H7 (cell line): ENCODE measurements at regions not wholly inside any gene's neighbourhood (a gene's known extent, or its start where the extent isn't known, plus 50 kb on each side); places are given as distances from the start of the nearest gene placed in this dataset.

Experiments
- DNase-seq: peaks from one replicate; pipeline ENCODE4 v3.0.0; 2012
- H3K27me3 ChIP-seq: 2 replicates; pipeline ENCODE4 v1.6.0; 2011; ENCODE audit warnings: mild to moderate bottlenecking, low read length; ENCODE audit not compliant: control insufficient read depth, insufficient read depth
- H3K36me3 ChIP-seq: replicated peaks from 2 replicates; pipeline ENCODE4 v1.5.1; 2011; ENCODE audit warnings: low read length; ENCODE audit not compliant: control insufficient read depth, insufficient read depth
- H3K4me3 ChIP-seq: 2 replicates; pipeline ENCODE4 v1.5.1; 2011; ENCODE audit warnings: low read depth, mild to moderate bottlenecking, control low read depth, low read length, moderate library complexity; ENCODE audit not compliant: insufficient read depth

DNA sequence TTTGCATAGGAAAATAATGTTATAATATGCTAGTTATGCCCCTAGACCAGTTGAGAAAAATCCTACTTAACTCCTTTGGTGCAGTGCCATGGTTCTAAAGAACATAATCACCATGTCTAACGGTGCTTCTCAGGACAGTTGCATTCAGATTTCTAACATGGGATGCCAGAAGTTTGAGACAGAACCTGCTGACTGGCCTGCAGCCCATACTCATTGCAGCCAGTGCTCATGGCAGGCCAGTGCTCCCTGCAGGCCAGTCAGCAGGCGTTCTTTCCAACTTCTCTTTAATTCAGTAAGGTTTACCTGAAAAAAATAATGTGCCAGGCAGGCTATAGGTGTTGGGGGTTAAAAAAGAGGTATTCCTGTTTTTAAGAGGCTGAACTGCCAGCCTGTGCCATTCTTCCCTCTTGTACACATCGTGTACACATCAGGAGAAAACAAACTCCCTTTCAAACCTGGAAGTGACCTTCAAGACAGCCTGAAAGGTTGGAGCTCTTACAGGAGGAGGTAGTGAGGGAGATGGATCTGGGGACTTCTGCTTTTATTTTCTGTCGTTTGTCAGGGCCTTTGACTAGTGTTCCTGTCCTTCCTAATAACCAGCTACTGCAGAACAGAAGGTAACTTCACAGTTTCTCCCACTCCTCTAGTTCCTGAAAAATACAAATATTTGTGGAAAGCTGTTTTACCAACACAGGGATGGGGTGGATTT, 146.0 kb upstream of the MAGI3 start:
- DNase-seq, result no peak
- Histone ChIP-seq H3K36me3 (no peaks in the 10 kb centered on the region), H3K27me3 (no peaks in the 10 kb centered on the region), H3K4me3 (no peak overlapping the region)

DNA sequence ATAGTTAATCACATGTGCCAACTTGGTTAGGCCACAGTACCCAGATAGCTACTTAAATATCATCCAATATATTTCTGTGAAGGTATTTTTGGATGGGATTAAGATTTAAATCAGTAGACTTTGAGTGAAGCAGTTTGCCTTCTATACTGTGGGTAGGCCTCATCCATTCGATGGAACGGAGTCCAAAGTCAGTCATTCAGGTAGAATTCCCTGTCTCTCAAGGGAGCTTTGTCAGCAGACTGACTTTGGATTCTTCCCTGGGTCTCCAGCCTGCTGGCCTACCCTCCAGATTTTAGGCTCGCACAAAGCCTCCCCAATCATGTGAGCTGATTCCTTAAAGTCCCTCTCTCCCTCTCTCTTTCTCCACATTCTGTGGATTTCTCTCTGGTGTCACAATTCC, 145.1 kb upstream of the MAGI3 start:
- Histone ChIP-seq H3K4me3 (no peak overlapping the region), H3K36me3 (no peaks in the 10 kb centered on the region), H3K27me3 (no peaks in the 10 kb centered on the region)
- DNase-seq, result no peak

DNA sequence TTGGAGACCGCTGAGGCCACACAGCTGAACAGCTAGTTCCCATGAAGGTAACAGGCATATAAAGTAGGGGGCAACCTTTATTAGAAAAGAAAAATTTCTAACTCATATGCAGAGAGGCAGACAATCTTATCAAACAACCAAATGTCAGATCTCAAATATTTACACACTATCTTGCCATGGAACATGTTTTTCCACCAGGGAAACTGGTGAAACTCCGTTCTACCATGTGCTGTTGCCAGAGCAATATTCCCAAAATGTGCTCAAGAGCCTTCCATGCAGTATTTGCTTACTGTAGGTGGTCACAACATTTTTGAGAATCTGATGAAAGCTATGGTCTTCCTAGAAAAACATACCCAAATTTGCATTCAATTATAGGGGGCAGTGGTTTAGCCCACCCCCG, 143.4 kb upstream of the MAGI3 start:
- Histone ChIP-seq H3K4me3 (no peak overlapping the region), H3K27me3 (no peaks in the 10 kb centered on the region), H3K36me3 (no peaks in the 10 kb centered on the region)
- DNase-seq, result no peak

DNA sequence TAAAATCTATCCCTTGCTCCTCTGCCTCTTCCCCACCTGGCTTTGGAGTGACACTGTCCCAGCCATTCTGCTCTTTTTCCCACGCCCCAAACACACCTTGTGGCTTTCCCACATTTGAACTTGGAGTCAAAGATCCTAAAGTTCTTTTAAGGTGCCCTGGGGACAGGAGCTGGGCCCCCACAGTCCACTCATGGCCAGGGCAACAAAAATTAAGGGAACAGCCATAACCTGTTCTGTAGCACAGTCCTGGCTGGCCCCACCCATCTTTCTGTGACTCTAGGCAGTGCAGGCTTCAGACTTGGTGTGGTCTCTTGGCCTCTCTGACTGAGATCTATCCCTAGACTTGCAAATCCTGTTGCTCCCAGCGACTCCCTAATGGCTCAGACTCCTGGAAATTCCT, 143.0 kb upstream of the MAGI3 start:
- no peak for DNase-seq
- no peak overlapping the region for H3K4me3 ChIP-seq

DNA sequence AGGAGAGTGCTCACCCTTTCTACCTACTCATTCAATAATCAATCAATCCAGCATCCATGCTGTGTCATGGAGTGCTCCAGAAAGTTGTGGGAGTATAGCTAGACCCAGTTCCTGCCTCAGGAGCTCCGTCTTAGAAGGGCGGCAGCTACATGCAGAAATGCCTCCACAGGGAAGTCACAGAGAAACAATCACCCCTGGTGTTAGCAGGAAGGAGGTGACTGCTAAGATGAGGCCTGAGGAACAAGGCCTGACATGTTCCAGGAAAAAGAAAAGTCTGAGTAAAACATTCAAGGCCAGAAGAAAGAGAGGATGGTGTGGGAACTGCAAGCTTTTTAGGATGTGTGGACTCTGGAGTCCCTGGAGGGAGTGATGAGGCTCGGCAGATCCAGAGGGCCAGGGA, 142.5 kb upstream of the MAGI3 start:
- Histone ChIP-seq H3K36me3 (no peaks in the 10 kb centered on the region), H3K27me3 (no peaks in the 10 kb centered on the region), H3K4me3 (no peak overlapping the region)
- no peak for DNase-seq

More for the DNA sequence above, 143.0 kb upstream of the MAGI3 start:
- Histone ChIP-seq H3K36me3 (no peaks in the 10 kb centered on the region), H3K27me3 (no peaks in the 10 kb centered on the region)

DNA sequence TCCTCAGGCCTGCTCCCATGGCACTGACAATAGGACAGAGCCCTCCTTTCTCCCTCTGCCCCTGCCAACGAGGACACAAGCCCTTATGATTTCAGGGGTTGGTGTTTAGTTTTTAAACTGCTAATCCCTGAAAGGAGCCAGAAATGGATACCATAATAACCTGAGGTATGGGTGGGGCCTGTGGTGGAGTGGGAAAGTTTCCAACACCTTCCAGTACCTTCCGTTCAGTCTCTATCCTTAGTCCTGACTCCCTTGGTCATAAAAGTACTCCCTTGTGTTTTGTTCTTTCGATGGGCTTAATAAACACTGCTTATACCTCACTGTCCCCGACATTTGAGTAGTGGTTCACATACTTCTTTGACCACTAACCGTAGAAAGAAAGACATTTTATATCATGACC, 141.8 kb upstream of the MAGI3 start:
- Histone ChIP-seq H3K36me3 (no peaks in the 10 kb centered on the region), H3K27me3 (no peaks in the 10 kb centered on the region), H3K4me3 (no peak overlapping the region)
- DNase-seq, result no peak

DNA sequence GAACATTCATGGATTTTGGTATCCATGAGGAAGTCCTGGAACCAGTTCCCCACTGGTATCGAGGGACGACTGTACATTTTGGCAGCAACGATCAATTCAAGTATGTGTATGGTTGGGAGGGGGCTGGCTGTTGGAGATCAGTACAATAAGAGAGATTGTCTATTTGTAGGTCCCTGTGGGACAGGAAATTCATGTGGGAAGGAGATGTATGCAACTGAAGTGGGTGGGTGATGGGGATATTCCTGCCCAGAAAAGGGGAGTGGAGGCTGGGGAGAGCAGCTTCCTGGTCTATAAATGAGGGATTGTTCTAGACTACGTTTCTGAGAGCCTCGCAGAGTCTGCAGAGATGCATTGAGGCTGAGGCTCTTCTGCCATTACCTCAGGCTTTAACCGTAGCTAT, 140.2 kb upstream of the MAGI3 start:
- Histone ChIP-seq H3K27me3 (no peaks in the 10 kb centered on the region), H3K4me3 (no peak overlapping the region), H3K36me3 (no peaks in the 10 kb centered on the region)
- no peak for DNase-seq

DNA sequence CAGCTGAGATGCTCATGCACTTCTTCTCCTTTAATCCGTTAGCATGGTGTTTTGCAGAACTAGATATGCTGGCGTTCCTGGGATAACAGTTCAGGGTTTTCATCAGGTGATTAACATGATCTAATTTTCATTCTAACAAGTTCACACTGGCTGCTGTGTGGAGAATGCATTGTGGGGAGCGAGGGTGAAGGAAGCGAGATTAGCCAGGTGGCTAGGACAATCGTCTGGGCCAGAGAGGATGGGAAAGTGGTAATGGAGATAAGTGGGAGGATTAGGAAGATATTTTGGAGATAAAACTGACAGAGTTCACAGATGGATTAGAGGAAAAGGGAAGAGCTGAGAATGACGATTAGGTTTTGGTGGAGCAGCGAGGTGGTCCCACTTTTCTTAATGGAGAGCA, 138.1 kb upstream of the MAGI3 start:
- Histone ChIP-seq H3K27me3 (no peaks in the 10 kb centered on the region), H3K4me3 (no peak overlapping the region), H3K36me3 (no peaks in the 10 kb centered on the region)
- no peak for DNase-seq

DNA sequence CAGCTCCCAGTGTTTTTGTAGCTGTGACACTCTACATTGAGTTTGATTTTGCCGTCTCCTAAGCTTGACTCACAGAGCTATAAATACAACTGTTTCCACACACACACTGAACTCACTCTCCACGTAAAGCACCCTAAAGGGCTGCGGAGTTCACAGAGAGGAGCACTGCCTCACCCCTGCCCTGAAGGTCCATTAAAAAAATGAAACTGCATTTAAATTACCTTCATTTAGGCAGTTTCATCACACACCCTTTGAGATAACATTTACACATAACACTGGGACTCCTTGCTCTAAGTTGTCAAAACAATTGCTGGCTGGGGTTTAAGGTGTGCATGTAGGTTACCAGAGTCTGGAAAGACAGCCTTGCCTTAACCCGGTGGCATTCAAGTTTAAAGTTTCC, 137.1 kb upstream of the MAGI3 start:
- no peak overlapping the region for H3K4me3 ChIP-seq
- no peaks in the 10 kb centered on the region for H3K27me3 ChIP-seq
- DNase-seq, result no peak
- no peaks in the 10 kb centered on the region for H3K36me3 ChIP-seq

DNA sequence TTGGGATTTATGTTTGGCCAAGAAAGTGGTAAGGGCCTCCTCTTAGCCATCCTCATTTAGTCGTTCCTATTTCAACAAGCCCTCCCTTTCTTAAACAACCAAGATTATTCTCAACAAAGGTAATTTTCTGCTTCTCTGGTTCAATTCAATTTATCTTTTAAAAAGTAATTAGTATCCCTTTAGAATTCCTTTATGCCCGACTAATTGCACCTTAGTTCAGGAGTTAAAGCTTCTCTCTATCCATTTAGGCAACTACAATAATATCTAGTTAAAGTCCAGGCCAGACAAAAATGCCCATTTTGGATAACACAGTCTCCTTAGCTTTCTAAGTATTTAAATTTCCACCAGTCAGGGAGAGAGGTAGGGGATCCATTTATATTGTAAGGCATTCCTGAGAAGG, 136.7 kb upstream of the MAGI3 start:
- no peak overlapping the region for H3K4me3 ChIP-seq
- no peak for DNase-seq

DNA sequence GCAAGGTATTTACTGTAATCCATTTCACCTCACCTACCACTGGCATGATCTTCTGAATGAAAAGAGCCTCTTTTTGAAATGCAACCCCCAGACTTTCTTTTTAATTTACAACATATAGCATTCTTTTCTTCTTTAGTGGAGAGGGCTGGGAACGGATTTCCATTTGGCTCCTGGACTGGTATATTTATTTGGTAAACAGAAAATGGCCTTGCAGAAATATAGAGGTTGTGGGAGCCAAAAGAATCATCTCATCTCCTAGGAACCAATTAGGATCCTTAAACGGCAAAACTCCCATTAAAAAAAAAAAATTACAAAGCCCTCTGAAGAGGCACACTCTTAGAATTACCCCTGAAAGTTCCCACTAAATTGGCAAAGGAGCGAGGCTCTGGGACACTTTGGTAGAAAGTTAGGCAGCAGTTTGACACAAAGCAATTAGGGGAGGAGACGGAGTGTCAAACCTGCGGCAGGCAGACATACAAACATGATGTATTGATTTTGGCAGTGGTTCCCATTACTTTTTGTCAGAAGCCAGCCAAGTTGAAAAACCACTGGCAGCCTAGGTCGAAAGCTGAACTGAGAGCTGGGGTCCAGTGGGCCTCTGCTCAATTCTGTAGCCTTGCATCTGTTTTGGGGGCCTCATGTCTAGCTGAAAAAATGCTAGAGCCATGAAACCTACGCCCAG, 135.1 kb upstream of the MAGI3 start:
- H3K4me3 ChIP-seq, result no peak overlapping the region
- no peaks in the 10 kb centered on the region for H3K36me3 ChIP-seq
- DNase-seq, result no peak
- no peaks in the 10 kb centered on the region for H3K27me3 ChIP-seq

More for the DNA sequence above, 136.7 kb upstream of the MAGI3 start:
- Histone ChIP-seq H3K27me3 (no peaks in the 10 kb centered on the region), H3K36me3 (no peaks in the 10 kb centered on the region)

DNA sequence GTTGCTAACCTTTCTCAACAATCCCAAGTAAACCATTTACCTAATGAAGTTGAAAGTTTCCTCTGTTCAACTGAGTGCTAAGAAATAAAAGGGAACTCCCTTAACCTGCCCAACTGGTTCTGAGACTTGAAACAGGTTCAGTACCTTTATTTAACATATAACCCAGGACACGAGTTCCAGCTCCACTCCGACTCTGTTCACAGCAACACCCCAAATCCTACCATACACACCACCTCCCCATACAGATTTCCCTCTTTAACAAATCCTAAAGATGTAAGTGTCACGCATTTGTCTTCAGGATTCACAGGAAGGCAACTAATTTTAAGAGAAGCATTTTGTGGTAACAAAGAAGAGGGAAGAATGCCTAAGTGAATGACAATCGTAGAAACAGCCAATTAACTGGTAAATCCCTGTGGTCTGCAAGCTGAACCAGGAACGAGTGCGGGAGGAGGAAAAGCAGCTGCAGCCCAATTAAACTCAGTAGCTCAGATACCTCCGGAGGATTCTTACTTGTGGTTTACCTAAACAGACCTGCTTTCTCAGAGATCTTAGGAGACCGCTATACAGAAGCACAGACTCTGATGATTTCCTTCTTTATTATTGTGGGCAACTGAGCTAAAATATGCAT, 134.5 kb upstream of the MAGI3 start:
- Histone ChIP-seq H3K27me3 (no peaks in the 10 kb centered on the region), H3K4me3 (no peak overlapping the region), H3K36me3 (no peaks in the 10 kb centered on the region)
- DNase-seq, result peak; percentile 44

DNA sequence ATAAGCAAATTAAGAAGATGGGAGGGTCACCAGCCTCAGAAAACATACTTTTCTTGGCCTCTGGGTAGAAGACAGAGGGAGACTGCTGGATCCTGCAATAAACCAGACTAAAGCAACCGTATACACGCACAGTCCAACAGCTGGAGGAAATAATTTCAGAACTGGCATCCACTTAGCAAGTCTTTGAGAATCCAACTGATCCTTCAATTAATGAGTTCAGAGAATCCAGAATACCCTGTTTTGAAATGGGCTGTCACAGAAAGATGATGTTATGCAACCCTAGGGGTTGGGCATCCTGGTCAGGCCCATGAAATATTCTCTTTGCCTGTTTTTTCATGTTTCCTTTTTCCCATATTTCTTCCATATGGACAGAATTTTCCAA, 134.0 kb upstream of the MAGI3 start:
- no peak for DNase-seq
- no peak overlapping the region for H3K4me3 ChIP-seq
- H3K36me3 ChIP-seq, result no peaks in the 10 kb centered on the region
- H3K27me3 ChIP-seq, result no peaks in the 10 kb centered on the region

DNA sequence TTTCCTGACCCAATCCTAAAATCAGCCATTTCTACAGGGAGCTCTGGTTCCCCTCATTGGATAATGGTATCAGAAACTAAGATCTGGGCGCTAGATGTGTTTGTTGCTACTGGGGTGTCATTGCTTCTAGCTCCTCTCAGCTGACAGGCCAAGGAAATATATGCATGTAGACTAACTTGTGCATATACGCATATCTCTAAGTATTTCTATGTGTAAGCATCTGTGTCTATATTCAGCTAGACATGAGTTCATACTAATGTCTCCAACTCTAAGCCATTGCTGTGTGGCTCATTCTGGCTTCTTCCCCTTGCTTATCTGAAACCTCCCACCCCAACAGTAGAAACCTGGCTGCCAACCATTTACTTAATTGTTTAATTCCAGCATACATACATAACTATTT, 130.3 kb upstream of the MAGI3 start:
- Histone ChIP-seq H3K27me3 (no peaks in the 10 kb centered on the region), H3K36me3 (no peaks in the 10 kb centered on the region), H3K4me3 (no peak overlapping the region)
- DNase-seq, result no peak

DNA sequence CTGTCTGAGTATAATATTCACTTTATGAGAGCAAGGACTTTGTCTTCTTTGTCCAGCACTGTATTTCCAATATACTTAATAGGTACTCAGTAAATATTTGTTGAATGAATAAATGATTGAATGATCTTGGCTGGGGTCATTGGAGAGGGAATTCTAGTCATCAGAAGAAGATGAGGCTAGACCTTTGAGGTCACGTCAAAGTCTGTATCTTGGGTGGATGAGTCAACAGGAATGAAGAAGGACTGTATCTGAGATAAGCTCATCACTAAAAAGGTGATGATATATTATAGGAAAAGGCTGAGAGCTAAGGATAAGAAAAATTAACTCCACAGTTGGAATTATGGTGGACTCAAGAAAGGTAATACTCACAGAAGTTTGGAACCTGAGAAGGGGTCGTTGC, 125.1 kb upstream of the MAGI3 start:
- Histone ChIP-seq H3K36me3 (no peaks in the 10 kb centered on the region), H3K4me3 (no peak overlapping the region), H3K27me3 (no peaks in the 10 kb centered on the region)
- no peak for DNase-seq
